ENCODE measurements at regions not wholly inside any gene's neighbourhood (a gene's known extent, or its start where the extent isn't known, plus 50 kb on each side); places are given as distances from the start of the nearest gene placed in this dataset.
"Not testable (repeated sequence)": the region's sequence is repeated elsewhere in the genome, so short reads cannot be mapped to it uniquely, and the experiment has no call there.

- Histone ChIP-seq H3K4me1 (ENCODE audit: control insufficient read depth in 1 of 2, insufficient read depth in 2 of 2, low read length in 2 of 2) (no peaks in the 10 kb centered on the region), H3K9me3 (ENCODE audit: control insufficient read depth in 1 of 2, low read length in 2 of 2) (peaks cover 0 to 3% of the 10 kb centered on the region in 2 donors), H3K36me3 (ENCODE audit: control insufficient read depth in 1 of 2, insufficient read depth in 2 of 2, low read length in 2 of 2) (no peaks in the 10 kb centered on the region), H3K4me3 (ENCODE audit: low read depth in 1 of 2, low read length in 2 of 2) (no peak overlapping the region), H3K27me3 (ENCODE audit: low read depth, low read length) (no peaks in the 10 kb centered on the region), H3K27ac (ENCODE audit: low read length) (no peak overlapping the region)
Observed at GRCh38 chr2:196503398-196503797, 136.1 kb upstream of the CCDC150 start.

GRCh38 chr2:196504788-196505187, 134.7 kb upstream of the CCDC150 start:
- Histone ChIP-seq H3K4me3 (ENCODE audit: low read depth in 1 of 2, low read length in 2 of 2) (no peak overlapping the region), H3K27me3 (ENCODE audit: low read depth, low read length) (no peaks in the 10 kb centered on the region), H3K27ac (ENCODE audit: low read length) (no peak overlapping the region), H3K9me3 (ENCODE audit: control insufficient read depth in 1 of 2, low read length in 2 of 2) (no peaks in the 10 kb centered on the region), H3K36me3 (ENCODE audit: control insufficient read depth in 1 of 2, insufficient read depth in 2 of 2, low read length in 2 of 2) (no peaks in the 10 kb centered on the region), H3K4me1 (ENCODE audit: control insufficient read depth in 1 of 2, insufficient read depth in 2 of 2, low read length in 2 of 2) (no peaks in the 10 kb centered on the region)

GRCh38 chr2:196510246-196510645, 129.3 kb upstream of the CCDC150 start:
- Histone ChIP-seq H3K9me3 (ENCODE audit: control insufficient read depth in 1 of 2, low read length in 2 of 2) (no peaks in the 10 kb centered on the region), H3K4me1 (ENCODE audit: control insufficient read depth in 1 of 2, insufficient read depth in 2 of 2, low read length in 2 of 2) (no peaks in the 10 kb centered on the region), H3K36me3 (ENCODE audit: control insufficient read depth in 1 of 2, insufficient read depth in 2 of 2, low read length in 2 of 2) (no peaks in the 10 kb centered on the region), H3K27me3 (ENCODE audit: low read depth, low read length) (no peaks in the 10 kb centered on the region), H3K4me3 (ENCODE audit: low read depth in 1 of 2, low read length in 2 of 2) (no peak overlapping the region), H3K27ac (ENCODE audit: low read length) (no peak overlapping the region)

- H3K36me3 ChIP-seq (ENCODE audit: control insufficient read depth in 1 of 2, insufficient read depth in 2 of 2, low read length in 2 of 2): no peaks in the 10 kb centered on the region
- no peaks in the 10 kb centered on the region for H3K27me3 ChIP-seq (ENCODE audit: low read depth, low read length)
- H3K4me3 ChIP-seq (ENCODE audit: low read depth in 1 of 2, low read length in 2 of 2): no peak overlapping the region
- H3K9me3 ChIP-seq (ENCODE audit: control insufficient read depth in 1 of 2, low read length in 2 of 2): no peaks in the 10 kb centered on the region
- no peak overlapping the region for H3K27ac ChIP-seq (ENCODE audit: low read length)
- no peaks in the 10 kb centered on the region for H3K4me1 ChIP-seq (ENCODE audit: control insufficient read depth in 1 of 2, insufficient read depth in 2 of 2, low read length in 2 of 2)
Observed at GRCh38 chr2:196511258-196512168, 128.0 kb upstream of the CCDC150 start.

- Histone ChIP-seq H3K36me3 (ENCODE audit: control insufficient read depth in 1 of 2, insufficient read depth in 2 of 2, low read length in 2 of 2) (no peaks in the 10 kb centered on the region), H3K27ac (ENCODE audit: low read length) (no peak overlapping the region), H3K27me3 (ENCODE audit: low read depth, low read length) (no peaks in the 10 kb centered on the region), H3K9me3 (ENCODE audit: control insufficient read depth in 1 of 2, low read length in 2 of 2) (no peaks in the 10 kb centered on the region), H3K4me1 (ENCODE audit: control insufficient read depth in 1 of 2, insufficient read depth in 2 of 2, low read length in 2 of 2) (no peaks in the 10 kb centered on the region), H3K4me3 (ENCODE audit: low read depth in 1 of 2, low read length in 2 of 2) (no peak overlapping the region)
Observed at GRCh38 chr2:196513796-196514526, 125.6 kb upstream of the CCDC150 start.

- Histone ChIP-seq H3K27ac (ENCODE audit: low read length) (no peak overlapping the region), H3K27me3 (ENCODE audit: low read depth, low read length) (no peaks in the 10 kb centered on the region), H3K4me1 (ENCODE audit: control insufficient read depth in 1 of 2, insufficient read depth in 2 of 2, low read length in 2 of 2) (no peaks in the 10 kb centered on the region), H3K9me3 (ENCODE audit: control insufficient read depth in 1 of 2, low read length in 2 of 2) (no peaks in the 10 kb centered on the region), H3K36me3 (ENCODE audit: control insufficient read depth in 1 of 2, insufficient read depth in 2 of 2, low read length in 2 of 2) (no peaks in the 10 kb centered on the region), H3K4me3 (ENCODE audit: low read depth in 1 of 2, low read length in 2 of 2) (no peak overlapping the region)
Observed at GRCh38 chr2:196514641-196515040, 124.9 kb upstream of the CCDC150 start.

GRCh38 chr2:196515051-196515450, 124.5 kb upstream of the CCDC150 start:
- Histone ChIP-seq H3K36me3 (ENCODE audit: control insufficient read depth in 1 of 2, insufficient read depth in 2 of 2, low read length in 2 of 2) (no peaks in the 10 kb centered on the region), H3K4me3 (ENCODE audit: low read depth in 1 of 2, low read length in 2 of 2) (no peak overlapping the region), H3K27ac (ENCODE audit: low read length) (no peak overlapping the region), H3K9me3 (ENCODE audit: control insufficient read depth in 1 of 2, low read length in 2 of 2) (no peaks in the 10 kb centered on the region), H3K4me1 (ENCODE audit: control insufficient read depth in 1 of 2, insufficient read depth in 2 of 2, low read length in 2 of 2) (no peaks in the 10 kb centered on the region), H3K27me3 (ENCODE audit: low read depth, low read length) (no peaks in the 10 kb centered on the region)

DNA sequence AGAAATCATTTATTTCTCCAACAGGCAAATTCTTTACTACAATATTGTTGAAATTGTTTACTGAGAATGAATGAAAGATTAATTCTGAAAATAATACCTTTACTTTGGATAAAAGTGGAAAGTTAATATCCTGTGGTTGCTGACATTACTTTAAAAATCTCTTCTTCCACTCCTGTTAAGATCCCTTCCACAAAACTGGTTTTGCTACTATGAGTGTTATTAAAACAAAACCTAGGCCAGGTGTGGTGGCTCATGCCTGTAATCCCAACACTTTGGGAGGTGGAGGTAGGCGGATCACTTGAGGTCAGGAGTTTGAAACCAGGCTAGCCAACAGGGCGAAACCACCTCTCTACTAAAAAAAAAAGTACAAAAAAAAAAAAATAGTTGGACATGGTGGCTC, 123.9 kb upstream of the CCDC150 start:
- Histone ChIP-seq H3K27me3 (ENCODE audit: low read depth, low read length) (no peaks in the 10 kb centered on the region), H3K4me3 (ENCODE audit: low read depth in 1 of 2, low read length in 2 of 2) (no peak overlapping the region), H3K36me3 (ENCODE audit: control insufficient read depth in 1 of 2, insufficient read depth in 2 of 2, low read length in 2 of 2) (no peaks in the 10 kb centered on the region), H3K4me1 (ENCODE audit: control insufficient read depth in 1 of 2, insufficient read depth in 2 of 2, low read length in 2 of 2) (no peaks in the 10 kb centered on the region), H3K27ac (ENCODE audit: low read length) (no peak overlapping the region), H3K9me3 (ENCODE audit: control insufficient read depth in 1 of 2, low read length in 2 of 2) (no peaks in the 10 kb centered on the region)

DNA sequence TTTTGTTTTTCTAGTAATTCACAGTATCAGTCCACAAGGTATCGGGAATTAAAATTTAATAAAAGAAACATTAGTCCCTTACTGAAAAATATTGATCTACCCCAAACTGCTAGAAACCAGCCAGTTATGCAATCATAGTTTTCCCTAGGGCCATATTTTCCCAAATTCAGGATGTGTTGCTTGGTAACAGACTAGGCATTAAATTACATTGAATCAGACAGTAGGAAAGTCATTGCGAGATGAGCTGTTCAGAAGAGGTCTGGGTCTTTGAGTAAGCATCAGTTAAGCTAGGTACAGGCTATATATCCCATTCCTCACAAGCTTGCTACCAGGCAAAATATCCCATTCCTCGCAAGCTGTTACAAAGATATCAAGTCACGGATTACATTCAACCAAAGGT, 123.0 kb upstream of the CCDC150 start:
- no peaks in the 10 kb centered on the region for H3K9me3 ChIP-seq (ENCODE audit: control insufficient read depth in 1 of 2, low read length in 2 of 2)
- H3K4me3 ChIP-seq (ENCODE audit: low read depth in 1 of 2, low read length in 2 of 2): no peak overlapping the region
- no peak overlapping the region for H3K27ac ChIP-seq (ENCODE audit: low read length)
- no peaks in the 10 kb centered on the region for H3K36me3 ChIP-seq (ENCODE audit: control insufficient read depth in 1 of 2, insufficient read depth in 2 of 2, low read length in 2 of 2)
- no peaks in the 10 kb centered on the region for H3K27me3 ChIP-seq (ENCODE audit: low read depth, low read length)
- H3K4me1 ChIP-seq (ENCODE audit: control insufficient read depth in 1 of 2, insufficient read depth in 2 of 2, low read length in 2 of 2): no peaks in the 10 kb centered on the region

DNA sequence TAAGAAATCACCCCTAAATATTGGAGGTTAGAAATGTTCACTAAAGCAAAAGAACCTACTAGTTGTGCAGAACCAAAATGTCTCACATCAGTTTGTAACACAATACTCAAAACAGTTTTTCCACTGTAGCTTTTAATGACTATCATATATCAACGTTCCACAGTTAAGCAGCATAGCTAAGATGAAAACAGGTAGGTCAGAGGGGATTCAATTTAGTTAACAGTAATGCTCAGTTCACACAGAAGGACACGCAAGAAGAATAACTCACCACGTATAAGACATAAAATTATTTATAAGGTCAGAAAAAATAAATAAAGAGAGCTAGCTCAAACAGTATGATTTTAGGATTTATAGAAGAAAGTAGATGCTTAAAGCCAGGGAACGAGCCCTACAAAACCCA, 118.9 kb upstream of the CCDC150 start:
- H3K9me3 ChIP-seq (ENCODE audit: control insufficient read depth in 1 of 2, low read length in 2 of 2): no peaks in the 10 kb centered on the region
- H3K4me1 ChIP-seq (ENCODE audit: control insufficient read depth in 1 of 2, insufficient read depth in 2 of 2, low read length in 2 of 2): no peaks in the 10 kb centered on the region
- no peak overlapping the region for H3K4me3 ChIP-seq (ENCODE audit: low read depth in 1 of 2, low read length in 2 of 2)
- no peaks in the 10 kb centered on the region for H3K36me3 ChIP-seq (ENCODE audit: control insufficient read depth in 1 of 2, insufficient read depth in 2 of 2, low read length in 2 of 2)
- H3K27ac ChIP-seq (ENCODE audit: low read length): no peak overlapping the region
- no peaks in the 10 kb centered on the region for H3K27me3 ChIP-seq (ENCODE audit: low read depth, low read length)

- not testable (repeated sequence) for H3K9me3 ChIP-seq (ENCODE audit: control insufficient read depth in 1 of 2, low read length in 2 of 2); H3K36me3 ChIP-seq (ENCODE audit: control insufficient read depth in 1 of 2, insufficient read depth in 2 of 2, low read length in 2 of 2); H3K4me1 ChIP-seq (ENCODE audit: control insufficient read depth in 1 of 2, insufficient read depth in 2 of 2, low read length in 2 of 2); H3K27ac ChIP-seq (ENCODE audit: low read length); H3K27me3 ChIP-seq (ENCODE audit: low read depth, low read length); H3K4me3 ChIP-seq (ENCODE audit: low read depth in 1 of 2, low read length in 2 of 2)
Observed at GRCh38 chr2:196526981-196527725, 112.4 kb upstream of the CCDC150 start.
